RWPE1 (cell line): ENCODE measurements at regions not wholly inside any gene's neighbourhood (a gene's known extent, or its start where the extent isn't known, plus 50 kb on each side); places are given as distances from the start of the nearest gene placed in this dataset.

Experiments used
- CTCF ChIA-PET: fragments of 350-600 bp; sonication (Branson Sonifier 250); formaldehyde crosslinking; extraction: SDS; loops from one replicate; lab custom pipeline; 2021; lab: Yijun Ruan, JAX
- POLR2A ChIA-PET: fragments of 400-600 bp; formaldehyde crosslinking; extraction: SDS; loops from one replicate; lab custom pipeline; 2020; ENCODE audit warnings: antibody characterized with exemption; ENCODE audit not compliant: low non-redundant PET; lab: Yijun Ruan, JAX
- DNase-seq: peaks from one replicate; pipeline ENCODE4 v3.0.0; 2012; ENCODE audit warnings: low spot score
- H3K27ac ChIP-seq: fragments of 450-650 bp; 2 replicates; pipeline ENCODE4 v1.5.1; 2017
- TF ChIP-seq, protein P1 (sequence below): fragments of 450-650 bp; conservative IDR thresholded peaks from 2 replicates; pipeline ENCODE4 v1.5.1; 2017; ENCODE audit warnings: low read depth, mild to moderate bottlenecking

DNA sequence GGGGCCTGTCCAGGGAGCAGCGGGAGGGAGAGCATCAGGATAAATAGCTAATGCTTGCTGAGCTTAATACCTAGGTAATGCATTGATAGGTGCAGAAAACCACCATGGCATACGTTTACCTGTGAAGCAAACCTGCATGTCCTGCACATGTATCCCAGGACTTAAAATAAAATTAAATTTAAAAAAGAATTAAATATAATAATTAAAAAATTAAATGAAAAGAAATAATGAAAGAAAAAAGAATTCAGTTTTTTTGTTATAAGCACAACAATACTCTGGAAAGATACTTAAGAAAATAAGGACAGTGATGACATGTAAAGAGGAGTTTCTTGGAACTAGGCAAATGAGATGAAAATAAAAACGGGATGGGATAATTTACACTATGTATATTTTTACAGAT lies 386.2 kb downstream of the LRRIQ3 start:
- ChIA-PET CTCF (no interaction called here), POLR2A (no interaction called here)

DNA sequence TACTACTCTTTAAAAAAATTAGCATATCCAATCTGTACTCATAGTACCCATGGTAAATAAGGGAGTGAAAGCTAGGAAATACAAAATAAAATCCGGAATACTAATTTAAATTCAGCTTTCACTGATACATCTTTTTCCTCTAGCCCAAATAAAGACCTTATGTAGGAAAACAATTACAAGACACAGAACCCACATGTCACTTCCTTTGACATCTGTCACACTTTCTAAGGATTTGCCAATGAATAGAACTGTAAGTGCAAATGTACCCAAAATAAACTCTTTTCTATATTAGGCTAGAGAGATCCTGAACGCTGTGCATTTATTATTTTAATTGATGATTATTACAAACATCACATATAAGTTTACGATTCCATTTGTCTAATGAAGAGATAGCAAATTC lies 393.0 kb downstream of the LRRIQ3 start:
- DNase-seq = no peak
- ChIA-PET POLR2A (no interaction called here), CTCF (no interaction called here)
- no peak overlapping the region for H3K27ac ChIP-seq
- TF ChIP-seq, protein P1, sequence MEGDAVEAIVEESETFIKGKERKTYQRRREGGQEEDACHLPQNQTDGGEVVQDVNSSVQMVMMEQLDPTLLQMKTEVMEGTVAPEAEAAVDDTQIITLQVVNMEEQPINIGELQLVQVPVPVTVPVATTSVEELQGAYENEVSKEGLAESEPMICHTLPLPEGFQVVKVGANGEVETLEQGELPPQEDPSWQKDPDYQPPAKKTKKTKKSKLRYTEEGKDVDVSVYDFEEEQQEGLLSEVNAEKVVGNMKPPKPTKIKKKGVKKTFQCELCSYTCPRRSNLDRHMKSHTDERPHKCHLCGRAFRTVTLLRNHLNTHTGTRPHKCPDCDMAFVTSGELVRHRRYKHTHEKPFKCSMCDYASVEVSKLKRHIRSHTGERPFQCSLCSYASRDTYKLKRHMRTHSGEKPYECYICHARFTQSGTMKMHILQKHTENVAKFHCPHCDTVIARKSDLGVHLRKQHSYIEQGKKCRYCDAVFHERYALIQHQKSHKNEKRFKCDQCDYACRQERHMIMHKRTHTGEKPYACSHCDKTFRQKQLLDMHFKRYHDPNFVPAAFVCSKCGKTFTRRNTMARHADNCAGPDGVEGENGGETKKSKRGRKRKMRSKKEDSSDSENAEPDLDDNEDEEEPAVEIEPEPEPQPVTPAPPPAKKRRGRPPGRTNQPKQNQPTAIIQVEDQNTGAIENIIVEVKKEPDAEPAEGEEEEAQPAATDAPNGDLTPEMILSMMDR = no peak

More for the DNA sequence above, 386.2 kb downstream of the LRRIQ3 start:
- no peak for DNase-seq
- no peak overlapping the region for H3K27ac ChIP-seq
- TF ChIP-seq, protein P1 = no peak

DNA sequence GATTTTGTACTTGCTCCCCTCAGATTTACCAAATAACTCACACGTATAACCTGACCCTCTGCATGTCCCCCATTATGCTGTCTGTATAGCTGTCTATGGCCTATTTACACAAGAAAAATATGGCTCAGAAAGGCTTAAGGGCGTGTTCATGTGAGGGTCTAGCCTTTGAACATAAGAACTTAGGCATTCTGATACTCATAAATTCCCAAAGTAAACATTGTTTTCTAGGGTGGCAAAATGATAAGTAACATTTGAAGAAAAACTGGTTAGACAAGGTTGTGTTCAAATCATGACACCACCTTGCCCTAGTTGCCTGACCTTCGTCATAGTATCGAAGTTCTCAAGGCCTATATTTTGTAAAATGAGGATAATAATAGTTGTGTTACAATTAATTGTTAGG lies 394.6 kb downstream of the LRRIQ3 start:
- POLR2A ChIA-PET = no interaction called here
- H3K27ac ChIP-seq = no peak overlapping the region
- DNase-seq = no peak
- TF ChIP-seq, protein P1 = no peak
- CTCF ChIA-PET = interaction anchor here (0.5 kb wide), 1 partner anchor 113 kb away, joined by 4 read pairs; no protein-coding TSS in a partner anchor

DNA sequence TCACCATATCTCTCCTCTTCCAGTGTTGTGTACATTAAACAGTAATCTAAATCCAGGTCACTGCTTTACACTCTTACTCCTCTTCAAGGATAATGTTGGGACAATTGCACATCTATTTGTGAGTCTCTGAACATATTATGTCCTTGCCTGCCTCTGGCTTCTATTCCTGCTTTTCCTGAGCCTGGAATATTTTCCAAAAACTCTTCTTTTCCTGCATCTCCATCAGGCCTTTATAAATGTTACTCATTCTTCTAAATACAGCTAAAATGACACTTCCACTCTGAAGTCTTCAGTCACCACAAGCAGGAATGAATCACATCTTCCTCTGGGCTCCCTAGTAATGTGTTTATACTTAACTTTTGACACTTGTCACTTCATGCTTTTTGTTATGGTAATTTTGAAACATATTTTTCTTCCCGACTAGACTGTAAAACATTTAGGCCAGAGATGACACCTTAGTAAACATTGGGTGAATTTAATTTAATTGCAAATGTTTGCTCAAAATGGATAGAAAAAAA lies 396.0 kb downstream of the LRRIQ3 start:
- TF ChIP-seq, protein P1 = no peak
- no peak overlapping the region for H3K27ac ChIP-seq
- CTCF ChIA-PET = no interaction called here
- DNase-seq = no peak
- POLR2A ChIA-PET = no interaction called here

DNA sequence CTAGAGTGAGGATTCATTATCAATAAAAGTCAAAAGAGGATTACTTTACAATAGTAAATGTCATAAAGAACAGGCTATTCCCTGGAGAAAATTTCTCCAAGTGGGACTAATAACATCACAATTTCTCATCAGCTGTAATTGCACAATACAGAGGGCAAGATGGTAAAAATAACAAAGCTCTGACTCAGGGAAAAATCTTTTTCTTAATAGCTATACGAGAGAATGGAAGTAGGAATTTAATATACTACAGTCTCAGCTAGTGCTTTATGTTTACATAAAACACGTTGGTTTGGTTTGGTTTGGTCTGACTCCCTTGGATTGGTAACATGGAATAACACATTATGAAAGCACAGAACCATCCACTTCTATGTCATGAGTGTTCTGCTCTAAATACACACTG lies 397.6 kb downstream of the LRRIQ3 start:
- ChIA-PET CTCF (interaction anchor here (0.6 kb wide), 1 partner anchor 747 kb away, joined by 5 read pairs; no protein-coding TSS in a partner anchor), POLR2A (no interaction called here)
- DNase-seq = peak; percentile 8
- TF ChIP-seq, protein P1 = no peak
- no peak overlapping the region for H3K27ac ChIP-seq

DNA sequence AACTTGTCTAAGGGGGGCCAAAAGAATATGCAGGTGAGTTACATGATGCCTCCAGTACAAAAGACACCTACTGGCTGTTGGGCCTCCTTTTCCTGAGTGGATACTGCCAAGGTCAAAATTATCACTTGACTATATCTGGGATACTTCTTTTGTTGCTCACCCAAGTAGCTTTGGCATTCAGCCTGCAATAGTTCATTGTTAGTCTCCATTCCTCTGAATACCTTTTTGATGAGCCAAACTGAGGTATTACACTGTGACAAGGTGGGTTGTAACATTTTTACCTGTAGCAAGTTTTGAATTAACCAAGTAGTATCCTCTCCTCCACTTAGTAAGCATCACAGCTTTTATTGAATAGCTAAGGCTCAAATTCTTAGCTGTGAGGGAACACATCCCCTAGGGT lies 408.0 kb downstream of the LRRIQ3 start:
- TF ChIP-seq, protein P1 = no peak
- ChIA-PET CTCF (no interaction called here), POLR2A (no interaction called here)
- no peak for DNase-seq
- H3K27ac ChIP-seq = no peak overlapping the region
